Stimulated activated CD4-positive, alpha-beta T cell treated with anti-CD3 and anti-CD28 coated beads, Interleukin-2, amount 100 ng/mL, for 4 hours (primary cell): ENCODE measurements at regions not wholly inside any gene's neighbourhood (a gene's known extent, or its start where the extent isn't known, plus 50 kb on each side); places are given as distances from the start of the nearest gene placed in this dataset.

Experiments used
- DNase-seq: peaks from one replicate; pipeline ENCODE4 v3.0.0-alpha.2; 2020; ENCODE audit warnings: low read depth

DNA sequence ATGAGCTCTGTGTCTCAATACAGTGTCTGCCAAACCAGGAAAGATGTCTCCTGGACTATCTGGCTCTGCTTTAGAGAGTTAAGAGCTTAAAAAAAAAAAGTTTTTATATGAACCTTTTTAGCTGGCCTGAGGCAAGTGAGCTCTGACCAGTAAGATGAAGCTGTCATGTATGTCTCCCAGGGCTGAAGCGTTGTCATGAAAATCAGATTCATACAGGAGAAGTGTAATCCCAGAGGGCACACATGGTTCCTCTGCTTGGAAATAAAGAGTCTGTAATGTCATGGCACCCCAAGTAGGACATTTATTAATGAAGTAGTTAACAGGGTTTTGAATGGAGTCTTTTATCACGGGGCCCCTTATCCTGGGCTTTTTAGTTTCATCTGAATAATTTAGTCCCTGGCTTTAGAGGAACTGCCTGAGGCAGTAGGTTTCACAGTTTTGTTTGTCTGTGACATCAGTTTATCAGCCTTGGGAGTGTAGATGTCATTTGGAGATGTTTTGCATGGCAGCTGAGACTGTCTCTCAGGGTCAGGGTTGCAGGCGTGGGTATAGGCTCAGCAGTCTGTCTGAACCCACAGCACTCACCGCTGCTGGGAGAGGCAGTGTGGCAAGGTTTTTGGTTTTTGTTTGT is 223.3 kb downstream of the DIRAS2 start:
- DNase-seq, result no peak

DNA sequence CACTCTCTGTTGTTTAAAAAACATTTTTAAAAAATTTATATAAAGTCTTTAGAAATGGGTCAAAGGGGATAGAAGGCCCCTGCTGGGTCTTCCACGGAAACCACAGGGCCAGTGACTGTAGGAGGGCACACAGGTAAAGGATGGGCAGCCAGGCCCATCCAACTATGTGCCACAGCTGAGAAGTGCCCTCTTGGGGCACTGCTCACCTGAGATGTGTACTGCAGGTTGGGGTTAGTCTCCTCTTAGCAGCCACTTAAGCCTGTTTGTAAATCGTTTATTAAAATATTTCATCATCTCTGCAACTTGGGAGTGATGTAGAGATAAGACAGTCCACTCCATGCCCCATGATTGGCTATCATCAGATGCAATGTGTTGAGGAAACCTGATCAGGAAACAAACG is 222.4 kb downstream of the DIRAS2 start:
- no peak for DNase-seq

DNA sequence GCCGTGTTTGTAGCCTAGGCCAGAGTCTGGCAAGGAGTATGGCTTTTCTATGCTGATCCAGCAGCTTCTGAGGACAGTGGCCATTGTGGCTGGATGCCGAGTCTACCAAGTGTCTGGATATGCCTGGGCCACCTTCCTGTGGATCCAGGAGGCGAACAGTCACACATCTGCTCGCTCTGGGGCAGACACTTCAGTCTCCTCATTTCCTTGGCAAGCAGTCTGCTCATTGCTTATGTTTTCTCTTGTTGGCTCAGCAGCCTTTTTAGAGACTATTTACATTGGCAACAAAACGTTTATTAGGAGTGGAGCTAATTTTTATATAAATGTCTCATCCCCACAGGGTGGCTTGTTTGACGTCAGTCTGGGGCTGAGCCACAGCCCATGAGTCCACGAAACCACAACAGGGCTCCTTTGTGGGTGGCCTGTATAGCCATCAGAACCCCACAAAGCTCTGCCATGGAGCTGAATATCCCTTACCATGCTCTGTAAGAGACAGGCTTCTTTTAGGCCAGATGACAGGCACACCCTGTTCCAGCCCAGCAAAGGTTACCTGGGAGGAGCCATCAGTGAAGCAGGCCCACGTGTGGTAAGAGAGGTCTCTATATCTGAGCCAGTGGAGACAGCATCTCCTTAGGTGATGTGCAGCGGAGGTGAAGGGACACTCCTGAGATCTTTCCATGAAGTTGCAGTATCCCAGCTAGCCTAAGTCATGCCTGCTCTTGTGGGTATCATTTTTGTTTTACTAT is 221.7 kb downstream of the DIRAS2 start:
- no peak for DNase-seq

DNA sequence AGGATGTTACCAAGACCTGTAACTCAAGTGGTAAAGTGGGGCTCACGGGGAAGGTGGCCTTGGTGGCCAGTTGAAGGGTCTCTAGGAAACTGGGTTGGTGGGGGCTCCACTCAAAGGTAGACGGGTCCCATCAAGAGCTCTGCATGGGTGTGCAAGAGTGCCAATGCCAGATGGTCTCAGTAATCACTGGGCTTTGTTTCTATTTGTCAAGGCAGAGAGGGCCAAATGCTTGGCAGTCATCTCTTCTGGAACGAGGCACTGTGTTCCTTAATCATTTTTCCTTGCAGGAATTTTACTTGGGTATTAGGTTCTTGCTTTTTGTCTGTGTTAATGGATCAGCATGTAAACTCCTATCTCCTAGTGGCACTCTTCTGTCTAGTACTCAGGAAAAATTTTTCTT is 220.8 kb downstream of the DIRAS2 start:
- no peak for DNase-seq

DNA sequence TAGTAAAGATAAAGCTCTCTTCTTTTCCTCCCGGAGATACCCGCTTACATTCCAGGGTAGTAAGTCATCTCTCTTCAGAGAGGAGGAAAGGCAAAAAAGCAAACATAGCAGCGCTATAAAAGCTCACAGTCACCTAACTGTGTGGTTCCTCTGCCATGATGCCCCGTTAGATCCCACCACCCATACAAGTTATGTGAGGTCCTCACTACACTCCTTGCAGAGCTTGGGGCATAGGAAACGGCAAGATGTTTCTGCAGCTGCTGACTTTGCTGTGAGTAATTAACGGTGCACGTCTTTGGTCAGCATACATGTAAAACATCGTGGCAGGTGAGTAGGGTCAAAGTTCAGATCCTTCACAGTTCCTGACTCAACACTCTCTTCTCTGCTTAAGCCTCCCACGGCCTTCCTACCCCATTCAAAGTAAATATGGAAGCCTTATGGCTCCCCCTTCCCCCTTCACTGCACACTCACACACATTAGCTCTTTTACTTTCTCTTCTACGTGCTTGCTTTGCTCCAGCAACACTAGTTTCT is 218.9 kb downstream of the DIRAS2 start:
- DNase-seq, result no peak

DNA sequence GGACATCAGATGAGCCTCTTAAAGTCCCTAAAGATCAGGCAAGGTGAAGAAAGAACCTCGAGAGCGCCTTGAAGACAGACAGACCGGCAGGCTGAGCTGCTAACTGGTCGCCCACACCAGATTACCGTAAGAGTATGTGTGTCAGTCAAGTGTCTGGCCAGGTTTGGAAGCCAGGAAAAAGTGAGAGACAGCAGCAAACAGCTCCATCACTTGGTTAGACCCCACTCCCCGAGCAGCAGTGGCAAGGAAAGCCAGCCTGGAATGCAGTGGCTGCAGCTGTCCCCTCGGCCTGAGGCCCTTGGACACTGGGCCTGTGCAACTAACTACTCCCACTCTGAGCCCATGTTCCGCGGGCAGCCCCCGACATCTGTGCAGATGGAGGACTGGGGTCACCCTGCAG is 214.1 kb downstream of the DIRAS2 start:
- DNase-seq, result no peak

DNA sequence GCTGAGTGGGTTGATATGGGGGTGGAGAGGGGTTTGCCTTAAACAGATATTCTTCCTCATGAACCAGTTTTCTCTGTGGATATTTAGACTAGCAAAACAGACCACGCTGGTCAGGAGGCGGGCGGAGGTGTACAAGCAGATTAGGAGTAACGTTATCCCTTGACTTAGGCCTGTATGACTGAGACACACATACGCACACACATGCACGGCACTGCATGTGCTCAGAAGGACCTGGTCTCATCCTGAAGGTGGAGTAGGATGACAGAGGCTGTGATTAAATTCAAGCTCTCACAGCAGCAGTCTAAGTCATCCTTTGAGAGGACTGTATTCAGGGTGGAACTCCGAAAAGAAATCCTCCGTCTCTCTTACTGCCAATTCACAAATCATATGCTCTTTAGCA is 209.7 kb downstream of the DIRAS2 start:
- no peak for DNase-seq

DNA sequence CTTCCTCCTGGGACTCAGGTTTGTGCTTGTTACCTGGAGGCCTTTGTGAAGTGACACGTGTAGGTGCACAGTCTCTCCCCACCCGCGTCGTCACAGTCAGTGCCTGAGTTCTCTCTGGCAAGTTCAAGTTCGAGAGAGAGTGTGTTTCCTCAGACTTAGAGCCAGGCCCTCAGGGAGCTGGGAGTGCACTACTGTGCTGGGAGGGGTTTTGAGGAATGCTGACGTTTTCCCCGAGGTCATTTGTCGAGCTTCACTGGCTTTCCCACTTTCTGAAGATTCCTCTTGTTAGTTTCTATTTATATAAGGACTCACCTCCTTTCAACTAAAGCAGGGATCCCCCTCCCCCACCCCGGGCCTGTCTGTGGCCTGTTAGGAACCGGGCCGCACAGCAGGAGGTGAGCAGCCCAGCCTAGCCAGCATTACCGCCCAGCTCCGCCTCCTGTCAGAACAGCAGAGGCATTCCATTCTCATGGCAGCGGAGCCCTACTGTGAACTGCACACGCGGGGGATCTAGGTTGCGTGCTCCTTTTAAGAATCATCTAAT is 209.2 kb downstream of the DIRAS2 start:
- no peak for DNase-seq

DNA sequence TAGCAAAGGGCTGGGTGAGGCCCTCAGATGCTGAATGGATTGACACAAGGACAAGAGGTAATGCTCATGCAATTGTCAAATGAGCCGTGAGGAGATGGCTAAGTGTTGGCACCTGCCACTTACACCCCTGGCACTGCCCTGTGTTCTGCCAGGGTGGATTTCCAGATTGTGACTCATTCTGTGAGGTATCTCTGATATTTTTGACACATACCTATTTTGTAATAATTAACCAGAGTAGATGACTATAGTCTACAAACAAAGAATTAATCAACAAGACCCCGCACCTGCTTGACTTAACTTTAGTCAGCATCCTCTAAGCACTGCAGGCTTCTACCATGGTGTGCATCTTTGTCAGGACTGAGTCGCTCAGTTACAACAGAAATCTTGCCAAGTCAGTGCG is 200.8 kb downstream of the DIRAS2 start:
- no peak for DNase-seq

DNA sequence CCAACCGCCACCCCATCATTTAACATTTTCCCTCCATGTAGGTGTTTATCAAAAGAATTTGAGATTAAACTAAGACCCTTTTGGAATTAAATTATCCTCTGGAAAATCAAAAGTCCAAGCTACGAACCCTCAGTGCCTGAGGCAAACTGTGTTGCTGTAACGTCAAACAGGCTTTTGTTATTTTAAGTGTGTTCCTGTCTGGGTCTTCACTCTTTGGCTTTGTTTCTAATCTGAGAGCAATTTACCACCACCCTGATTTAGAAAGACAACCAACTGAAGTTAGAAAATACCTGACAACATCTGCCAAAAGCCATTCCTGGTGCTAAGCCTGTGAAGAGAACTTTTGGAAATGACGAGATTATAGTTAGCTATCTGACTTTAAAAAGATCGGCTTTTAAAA is 199.9 kb downstream of the DIRAS2 start:
- no peak for DNase-seq

DNA sequence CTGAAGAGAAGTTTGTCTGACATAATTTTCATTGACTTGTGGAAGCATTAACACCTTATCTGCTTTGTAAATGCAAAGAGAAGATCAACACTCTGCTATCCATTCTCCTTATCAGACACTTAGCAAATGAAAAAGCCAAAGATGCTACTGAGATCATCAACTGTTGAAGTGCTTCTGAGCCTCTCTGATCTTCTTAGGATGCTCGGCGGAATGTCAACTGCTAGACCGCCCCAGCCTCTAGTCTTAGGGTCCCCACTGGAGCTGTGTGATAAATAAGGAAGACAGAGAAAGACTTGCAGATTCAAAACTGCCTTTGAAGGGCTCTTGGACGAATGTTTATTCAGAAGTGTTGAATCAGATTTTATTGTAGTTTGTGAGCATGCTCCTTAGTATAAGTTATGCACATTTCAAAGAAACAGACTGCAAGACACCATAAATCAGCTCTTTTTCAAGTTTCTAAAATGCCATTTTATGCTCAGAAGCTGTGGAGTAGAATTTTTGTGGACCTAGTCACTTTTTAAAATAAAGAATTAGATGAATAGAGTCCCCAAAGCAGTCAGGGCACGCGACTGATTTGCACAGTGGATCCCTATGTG is 197.9 kb downstream of the DIRAS2 start:
- DNase-seq, result no peak

DNA sequence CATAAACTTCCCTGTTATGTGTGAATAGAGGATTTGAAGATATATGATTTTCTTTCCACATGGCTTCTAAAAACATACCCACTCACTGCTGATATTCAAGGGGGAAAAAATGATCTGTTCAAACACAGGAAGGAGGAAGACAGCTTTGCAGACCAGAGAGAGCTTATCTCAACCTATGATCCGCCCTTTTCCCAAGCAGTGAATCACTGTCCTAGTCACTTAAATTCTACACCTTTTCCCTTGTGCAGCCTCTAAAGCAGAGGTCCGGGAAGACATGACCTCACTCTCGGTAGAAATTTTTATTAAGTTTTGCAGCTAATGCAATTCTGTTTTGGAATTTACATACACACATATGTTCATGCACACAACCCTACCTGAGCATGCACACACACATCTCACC is 197.2 kb downstream of the DIRAS2 start:
- DNase-seq, result no peak

DNA sequence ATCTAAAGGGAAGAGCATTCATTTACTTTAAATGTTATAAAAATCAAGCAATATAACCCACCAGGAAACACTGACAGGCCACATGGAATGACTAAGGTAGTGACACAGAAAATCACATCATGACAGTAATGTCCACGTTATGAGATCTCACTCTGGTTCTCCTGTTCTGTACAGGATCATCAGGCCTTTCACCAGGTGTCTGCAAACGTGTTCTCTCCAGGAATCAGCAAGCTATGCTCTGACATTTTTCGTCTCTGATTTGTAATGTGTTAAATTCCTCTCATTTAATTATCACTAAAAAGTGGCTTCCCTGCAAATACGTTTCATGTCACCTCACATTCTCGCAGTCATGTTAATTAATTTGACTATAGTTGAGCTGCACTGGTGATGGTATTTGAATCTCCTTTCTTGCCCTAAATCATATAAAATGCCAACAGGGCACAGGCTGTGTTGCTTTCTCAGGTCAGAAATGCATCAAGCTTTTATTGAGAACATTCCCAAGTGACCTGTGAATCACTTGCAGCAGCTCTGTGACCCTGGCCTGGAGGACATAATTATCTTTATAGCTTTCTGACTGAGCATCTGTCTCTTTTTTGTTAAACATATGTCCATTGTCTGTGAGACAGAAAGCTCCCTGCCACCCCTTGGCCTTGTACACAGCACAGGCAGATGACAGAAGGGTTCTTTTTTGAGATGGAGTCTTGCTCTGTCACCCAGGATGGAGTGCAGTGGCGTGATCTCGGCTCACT is 196.2 kb downstream of the DIRAS2 start:
- no peak for DNase-seq

DNA sequence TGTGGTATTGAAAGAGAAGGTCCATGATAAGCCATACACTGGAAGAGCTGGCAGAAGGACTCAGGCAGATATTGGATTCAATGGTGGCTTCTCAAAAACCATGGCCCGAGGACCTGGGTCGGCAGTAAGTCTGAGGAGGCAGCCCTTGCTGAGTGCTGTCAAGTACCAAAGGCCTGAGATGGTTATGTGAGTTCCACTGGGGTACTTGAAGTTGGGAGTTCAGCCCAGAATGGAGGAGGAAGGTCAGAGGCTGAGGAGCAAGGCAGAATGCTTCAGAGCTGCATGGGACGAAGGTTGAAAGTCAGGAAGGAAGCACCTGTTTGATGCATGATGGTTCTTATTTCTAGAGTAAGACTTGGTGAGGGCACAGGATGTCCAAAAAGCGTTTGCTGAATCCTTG is 194.9 kb downstream of the DIRAS2 start:
- no peak for DNase-seq

DNA sequence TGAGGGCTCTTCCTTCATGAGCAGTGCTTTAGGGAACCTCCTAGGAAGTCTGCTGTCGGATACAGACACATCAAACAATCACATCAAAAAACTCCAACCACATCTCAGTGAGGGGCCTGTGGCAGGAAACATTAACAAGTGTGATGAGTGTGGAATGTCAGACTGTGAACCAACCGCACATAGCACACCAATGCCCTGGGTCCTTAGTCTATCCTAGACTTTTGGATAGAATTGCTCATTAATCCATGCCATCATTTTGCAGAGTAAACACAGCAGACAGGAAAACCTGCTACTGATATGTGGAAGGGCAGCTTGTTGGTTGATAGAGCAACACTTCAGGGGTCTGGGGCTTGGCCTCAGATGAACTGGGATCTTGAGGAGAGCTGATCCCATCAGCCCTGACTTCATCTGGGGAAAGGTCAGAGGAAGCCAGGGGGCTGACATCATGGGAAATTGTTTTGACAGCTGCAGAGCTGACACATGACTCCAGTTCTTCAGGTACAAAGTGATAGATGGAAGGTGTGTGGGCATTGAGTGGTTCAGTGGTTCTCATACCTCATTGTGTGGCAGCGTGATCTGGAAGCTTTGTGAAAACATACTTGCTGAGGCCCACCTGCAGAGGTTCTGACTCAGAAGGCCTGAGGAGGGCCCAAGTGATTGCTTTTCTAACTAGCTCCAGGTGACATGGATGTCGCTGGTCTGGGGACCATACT is 193.3 kb downstream of the DIRAS2 start:
- DNase-seq, result no peak

DNA sequence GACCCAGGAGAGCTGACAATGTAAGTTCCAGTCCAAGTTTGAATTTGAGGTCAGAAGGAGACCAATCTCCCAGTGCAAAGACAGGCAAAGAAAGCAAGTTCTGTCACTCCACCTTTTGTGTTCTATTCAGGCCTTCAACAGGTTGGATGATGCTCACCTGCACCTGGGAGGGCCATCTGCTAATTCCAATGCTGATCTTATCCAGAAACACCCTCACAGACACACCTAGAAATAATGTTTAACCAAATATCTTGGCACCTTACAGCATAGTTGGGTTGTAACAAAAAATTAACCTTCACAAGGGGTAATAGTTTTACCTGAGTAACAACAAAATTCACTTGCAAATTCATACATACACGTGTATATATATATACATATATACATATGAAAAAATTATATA is 190.8 kb downstream of the DIRAS2 start:
- DNase-seq, result no peak

DNA sequence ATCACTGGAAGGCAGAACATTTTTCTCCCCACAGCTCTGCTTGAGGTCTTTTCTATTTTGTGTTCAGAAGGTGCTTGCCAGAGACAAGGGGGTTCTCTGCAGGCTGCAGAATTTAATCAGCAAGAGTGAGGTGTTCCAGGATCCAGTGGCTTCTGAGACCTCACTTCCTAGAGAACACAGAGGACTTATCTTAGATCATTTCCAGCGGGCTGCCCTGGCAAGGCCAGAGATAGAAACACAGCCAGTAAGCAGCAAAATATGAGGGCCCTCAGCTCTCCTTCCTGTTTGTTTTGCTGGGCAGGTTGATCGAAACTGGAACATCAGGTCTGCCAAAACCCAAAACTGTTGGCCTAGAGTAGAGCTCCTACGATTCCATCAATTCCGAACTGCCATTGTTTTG is 187.3 kb downstream of the DIRAS2 start:
- no peak for DNase-seq

DNA sequence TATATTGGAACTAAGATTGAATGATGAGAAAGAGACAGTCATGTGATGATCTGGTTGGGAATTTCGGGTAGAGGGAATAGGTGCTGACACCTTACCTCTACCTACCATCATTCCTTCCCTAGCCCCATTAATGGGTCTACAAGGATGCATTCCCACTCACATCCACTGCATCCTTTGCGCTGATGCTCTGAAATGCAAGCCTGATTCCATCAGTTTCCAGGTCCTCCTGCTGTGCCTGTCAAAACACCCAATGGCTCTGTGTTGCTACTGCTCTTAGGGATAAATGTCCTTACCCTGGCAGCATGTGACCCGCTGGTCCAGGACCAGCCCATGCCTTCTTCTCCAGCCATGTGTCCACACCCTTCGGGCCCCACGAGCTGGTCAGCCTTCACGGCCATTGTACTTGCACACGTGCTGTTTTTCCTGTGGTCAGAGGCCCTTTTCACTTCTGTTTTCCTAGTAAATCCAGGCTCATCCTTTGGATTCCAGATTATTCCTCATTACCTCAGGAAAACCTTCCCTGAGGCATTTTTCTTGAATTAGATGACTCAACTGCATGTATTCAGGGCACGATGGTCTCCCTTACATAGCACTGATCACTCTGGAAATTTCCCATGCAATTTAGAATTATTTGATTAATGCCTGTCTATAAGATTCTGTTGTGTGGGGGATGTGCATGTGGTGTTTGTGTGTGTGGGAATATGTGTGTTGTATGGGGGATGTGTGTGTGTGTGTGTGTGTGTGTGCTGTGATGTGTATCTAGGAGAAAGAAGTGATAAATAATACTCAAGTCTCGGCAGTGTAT is 185.0 kb downstream of the DIRAS2 start:
- no peak for DNase-seq

DNA sequence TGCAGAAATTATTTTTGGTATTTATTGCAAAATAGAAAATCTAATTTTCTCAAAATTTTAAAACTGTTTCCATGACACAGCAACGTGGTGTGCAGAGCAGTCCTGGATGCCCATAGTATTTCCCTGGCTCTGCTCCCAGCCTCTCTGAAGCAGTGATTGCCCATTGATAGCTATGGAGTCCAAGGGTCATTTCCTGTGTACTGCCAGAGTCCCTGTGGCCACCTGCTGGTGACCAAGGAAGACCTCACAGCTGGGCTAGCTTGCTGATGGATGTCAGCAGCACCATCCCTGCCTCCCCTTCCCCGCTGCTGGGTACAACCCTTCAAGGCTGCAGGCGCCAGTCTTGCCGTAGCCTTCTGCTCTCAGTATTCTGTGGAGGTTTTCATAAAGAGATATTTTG is 184.1 kb downstream of the DIRAS2 start:
- no peak for DNase-seq

DNA sequence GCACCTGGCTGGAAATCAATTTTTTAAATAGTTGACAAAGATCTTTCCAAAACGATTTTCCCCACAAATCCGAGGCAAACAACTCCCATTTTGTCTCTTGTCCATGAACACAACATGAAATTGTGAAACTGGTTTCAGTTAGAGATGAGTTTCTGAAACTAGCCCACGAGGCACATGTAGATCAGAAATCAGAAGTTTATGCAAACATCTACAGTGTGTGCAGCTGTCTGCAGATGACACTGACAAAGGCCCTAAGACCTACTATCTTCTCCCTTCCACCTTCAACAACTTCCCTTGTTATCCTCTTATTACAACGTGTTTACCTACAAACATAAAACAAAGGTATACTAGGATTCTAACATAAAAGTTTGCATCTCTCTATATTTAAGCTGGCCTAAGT is 183.3 kb downstream of the DIRAS2 start:
- no peak for DNase-seq

DNA sequence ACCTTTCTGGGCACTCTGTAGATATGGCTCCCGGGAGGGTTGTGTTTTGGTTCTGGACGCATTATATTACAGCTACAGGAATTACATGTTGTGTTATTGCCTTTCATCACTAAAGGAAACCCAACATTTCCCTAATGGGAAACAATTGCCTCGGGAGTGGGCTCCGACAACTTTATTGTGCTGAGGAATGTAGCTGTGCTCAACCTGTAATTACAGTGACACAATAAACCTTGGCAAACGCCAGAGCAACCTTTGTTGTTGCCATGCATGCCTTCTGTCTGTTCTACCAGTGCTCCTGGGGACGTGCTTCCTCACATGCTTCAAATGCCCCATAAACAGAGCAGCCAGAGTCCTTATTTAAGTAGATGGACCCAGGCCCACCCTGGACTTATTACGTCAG is 182.4 kb downstream of the DIRAS2 start:
- no peak for DNase-seq
